GM23338 (cell line): ENCODE measurements at regions not wholly inside any gene's neighbourhood (a gene's known extent, or its start where the extent isn't known, plus 50 kb on each side); places are given as distances from the start of the nearest gene placed in this dataset.

Experiments used
- ATAC-seq: fragments of 200-7000 bp; cut with Tn5 transposase; 3 replicates; pipeline ENCODE4 v1.9.1; 2020
- DNase-seq: peaks from one replicate; pipeline ENCODE4 v3.0.0-alpha.2; 2015; ENCODE audit warnings: low spot score
- H2AFZ ChIP-seq: fragments of 200-600 bp; sonication (generic); 2 replicates; pipeline ENCODE4 v1.8.0; 2016; ENCODE audit warnings: antibody characterized with exemption, mild to moderate bottlenecking, moderate library complexity
- H3F3A ChIP-seq: fragments of 200-600 bp; sonication (generic); replicated peaks from 2 replicates; pipeline ENCODE4 v1.8.0; 2017; ENCODE audit warnings: antibody characterized with exemption, mixed run types, low read depth
- H3K27ac ChIP-seq: fragments of 200-600 bp; sonication (generic); 2 replicates; pipeline ENCODE4 v1.6.1; 2016; ENCODE audit warnings: low read depth
- H3K27me3 ChIP-seq: fragments of 200-600 bp; sonication (generic); 2 replicates; pipeline ENCODE4 v1.8.0; 2016; ENCODE audit warnings: mild to moderate bottlenecking, mixed run types, moderate library complexity; ENCODE audit not compliant: insufficient read depth
- H3K36me3 ChIP-seq: fragments of 200-600 bp; sonication (generic); 2 replicates; pipeline ENCODE4 v1.8.0; 2016; ENCODE audit warnings: mild to moderate bottlenecking; ENCODE audit not compliant: insufficient read depth
- H3K4me1 ChIP-seq: fragments of 200-600 bp; sonication (generic); 2 replicates; pipeline ENCODE4 v1.8.0; 2016; ENCODE audit warnings: mild to moderate bottlenecking, moderate library complexity; ENCODE audit not compliant: insufficient read depth
- H3K4me2 ChIP-seq: fragments of 200-600 bp; sonication (generic); 2 replicates; pipeline ENCODE4 v1.7.1; 2017; ENCODE audit warnings: mixed run types
- H3K4me3 ChIP-seq: fragments of 200-600 bp; sonication (generic); 2 replicates; pipeline ENCODE4 v1.6.1; 2016; ENCODE audit warnings: mixed run types
- H3K79me2 ChIP-seq: fragments of 200-600 bp; sonication (generic); replicated peaks from 2 replicates; pipeline ENCODE4 v1.8.0; 2017; ENCODE audit warnings: mild to moderate bottlenecking; ENCODE audit not compliant: insufficient read depth
- H3K9me2 ChIP-seq: fragments of 200-600 bp; sonication (generic); 2 replicates; pipeline ENCODE4 v1.8.0; 2017; ENCODE audit not compliant: insufficient read depth
- H4K20me1 ChIP-seq: fragments of 200-600 bp; sonication (generic); replicated peaks from 2 replicates; pipeline ENCODE4 v1.8.0; 2017; ENCODE audit warnings: mild to moderate bottlenecking; ENCODE audit not compliant: insufficient read depth
- H3K27ac Mint-ChIP-seq: 2 replicates; pipeline ENCODE4 v1.8.0; 2020; ENCODE audit warnings: inconsistent platforms, mild to moderate bottlenecking, moderate library complexity, mixed read lengths
- H3K27me3 Mint-ChIP-seq: 3 replicates; pipeline ENCODE4 v1.8.0; 2022; ENCODE audit warnings: low read depth, mild to moderate bottlenecking, moderate library complexity, mixed read lengths, inconsistent platforms; ENCODE audit not compliant: insufficient read depth, poor library complexity
- H3K36me3 Mint-ChIP-seq: 3 replicates; pipeline ENCODE4 v1.8.0; 2021; ENCODE audit warnings: low read depth, mild to moderate bottlenecking, inconsistent platforms, moderate library complexity, mixed read lengths
- H3K4me1 Mint-ChIP-seq: 3 replicates; pipeline ENCODE4 v1.8.0; 2020; ENCODE audit warnings: mild to moderate bottlenecking, inconsistent platforms, mixed read lengths
- H3K4me3 Mint-ChIP-seq: 3 replicates; pipeline ENCODE4 v1.8.0; 2021; ENCODE audit warnings: moderate library complexity, mild to moderate bottlenecking, inconsistent platforms, mixed read lengths
- H3K9me3 Mint-ChIP-seq: 3 replicates; pipeline ENCODE4 v1.8.0; 2020; ENCODE audit warnings: moderate library complexity, mild to moderate bottlenecking, inconsistent platforms, mixed read lengths
- CTCF ChIP-seq, 2 experiments: fragments of 200-600 bp in 1 of 2; sonication (generic) in 1 of 2; conservative IDR thresholded peaks; 2 replicates each; pipeline versions ENCODE4 v1.5.1 to v1.6.1; 2016 to 2017; ENCODE audit warnings: antibody characterized with exemption in 2 of 2, low read depth in 2 of 2, mild to moderate bottlenecking in 2 of 2, moderate library complexity in 1 of 2
- EZH2phosphoT487 ChIP-seq: fragments of 200-600 bp; sonication (generic); IDR thresholded peaks from one replicate; pipeline ENCODE4 v1.8.1; 2018; ENCODE audit warnings: antibody characterized with exemption; ENCODE audit not compliant: unreplicated experiment
- NANOG ChIP-seq: IDR thresholded peaks from 2 replicates; pipeline ENCODE4 v1.6.1; 2016; ENCODE audit warnings: antibody characterized with exemption, borderline replicate concordance
- REST ChIP-seq: IDR thresholded peaks from one replicate; pipeline ENCODE4 v1.6.1; 2018; ENCODE audit warnings: antibody characterized with exemption; ENCODE audit not compliant: unreplicated experiment
- ZNF114 ChIP-seq: fragments of 250-450 bp; sonication (Bioruptor Pico); IDR thresholded peaks from 2 replicates; pipeline ENCODE4 v1.5.0; 2020; ENCODE audit warnings: mild to moderate bottlenecking, moderate library complexity
- ZNF331 ChIP-seq: fragments of 250-450 bp; sonication (Bioruptor Pico); IDR thresholded peaks from 2 replicates; pipeline ENCODE4 v1.5.0; 2020; ENCODE audit warnings: low read depth, mild to moderate bottlenecking, moderate library complexity
- TF ChIP-seq, protein P1 (sequence below): IDR thresholded peaks from 2 replicates; pipeline ENCODE4 v1.6.1; 2016; ENCODE audit warnings: antibody characterized with exemption

- TF ChIP-seq REST, result no peak
These were observed 2366.3 kb downstream of the PCDH7 start (continued) for GRCh38 chr4:33086331-33086925.

DNA sequence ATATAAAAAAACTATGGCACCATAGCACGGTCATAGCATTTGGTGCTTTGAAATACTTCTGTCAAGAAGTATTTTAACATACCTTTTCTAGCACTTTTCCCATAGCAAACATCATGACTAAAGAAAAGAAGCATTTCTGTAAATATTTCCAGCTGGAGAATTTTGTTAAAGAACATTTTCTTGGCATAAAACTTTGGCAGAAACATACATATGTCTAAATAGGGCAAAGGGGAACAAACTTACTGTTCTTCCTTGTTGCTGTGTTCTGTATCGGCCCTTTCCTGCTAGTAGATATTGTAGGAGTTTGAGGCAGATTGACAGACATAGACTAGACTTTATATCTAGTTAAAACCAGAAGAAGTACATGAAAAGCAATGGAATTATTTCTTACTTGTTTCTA lies 2368.5 kb downstream of the PCDH7 start:
- TF ChIP-seq CTCF (conservative IDR thresholded peaks at IDR 0.05; ENCODE audit: low read depth in 2 of 2), result no peak
- no peak for TF ChIP-seq ZNF114 (CRISPR knock-in tag)
- no peak for TF ChIP-seq ZNF331
- no peak for TF ChIP-seq EZH2phosphoT487
- TF ChIP-seq REST, result no peak
- TF ChIP-seq NANOG, result no peak
- TF ChIP-seq, protein P1, sequence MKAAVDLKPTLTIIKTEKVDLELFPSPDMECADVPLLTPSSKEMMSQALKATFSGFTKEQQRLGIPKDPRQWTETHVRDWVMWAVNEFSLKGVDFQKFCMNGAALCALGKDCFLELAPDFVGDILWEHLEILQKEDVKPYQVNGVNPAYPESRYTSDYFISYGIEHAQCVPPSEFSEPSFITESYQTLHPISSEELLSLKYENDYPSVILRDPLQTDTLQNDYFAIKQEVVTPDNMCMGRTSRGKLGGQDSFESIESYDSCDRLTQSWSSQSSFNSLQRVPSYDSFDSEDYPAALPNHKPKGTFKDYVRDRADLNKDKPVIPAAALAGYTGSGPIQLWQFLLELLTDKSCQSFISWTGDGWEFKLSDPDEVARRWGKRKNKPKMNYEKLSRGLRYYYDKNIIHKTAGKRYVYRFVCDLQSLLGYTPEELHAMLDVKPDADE, result no peak
- Histone ChIP-seq H4K20me1 (no peaks in the 10 kb centered on the region), H2AFZ (no peak overlapping the region), H3K27me3 (no peaks in the 10 kb centered on the region), H3K27ac (no peak overlapping the region), H3K4me1 (peaks cover 8% of the 10 kb centered on the region; the same call in 1 of the 2 replicates), H3K4me3 (no peak overlapping the region), H3K36me3 (no peaks in the 10 kb centered on the region), H3K79me2 (no peaks in the 10 kb centered on the region), H3F3A (no peaks in the 10 kb centered on the region), H3K9me2 (no peaks in the 10 kb centered on the region), H3K4me2 (no peak overlapping the region)
- Mint-ChIP-seq H3K9me3 (no peaks in the 10 kb centered on the region), H3K27ac (no peak overlapping the region), H3K4me1 (peaks cover 16% of the 10 kb centered on the region), H3K36me3 (no peaks in the 10 kb centered on the region), H3K4me3 (no peak overlapping the region), H3K27me3 (no peaks in the 10 kb centered on the region)
- no peak for ATAC-seq
- no peak for DNase-seq
